Esophagus muscularis mucosa (tissue), 3 donors: ENCODE measurements at regions not wholly inside any gene's neighbourhood (a gene's known extent, or its start where the extent isn't known, plus 50 kb on each side); places are given as distances from the start of the nearest gene placed in this dataset.

Experiments used
- CTCF ChIP-seq, 3 experiments: fragments of 200-600 bp in 2 of 3; fragments of 450-650 bp in 1 of 3; sonication (generic) in 2 of 3; IDR thresholded peaks; one replicate each; pipeline ENCODE4 v1.5.1; 2017 to 2019; ENCODE audit warnings: antibody characterized with exemption in 3 of 3, mild to moderate bottlenecking in 2 of 3, moderate library complexity in 1 of 3
- POLR2AphosphoS5 ChIP-seq, 2 donors: sonication (generic); formaldehyde crosslinking; IDR thresholded peaks; one replicate each; pipeline ENCODE4 v1.6.1; 2017; ENCODE audit warnings: antibody characterized with exemption in 2 of 2

- TF ChIP-seq CTCF (IDR thresholded peaks at IDR 0.05) (no peak), POLR2AphosphoS5 (IDR thresholded peaks at IDR 0.05) (no peak)
Measured at GRCh38 chr6:9248133-9248532, 812.8 kb upstream of the SLC35B3 start.
